Mammary epithelial cell (primary cell): ENCODE measurements at regions not wholly inside any gene's neighbourhood (a gene's known extent, or its start where the extent isn't known, plus 50 kb on each side); places are given as distances from the start of the nearest gene placed in this dataset.

Experiments
- EZH2 ChIP-seq: IDR thresholded peaks from 2 replicates; pipeline ENCODE4 v1.6.1; 2012; ENCODE audit warnings: low read length, inconsistent platforms, borderline replicate concordance
- TF ChIP-seq, protein P1 (sequence below), 2 donors: IDR thresholded peaks in 1 of 2; conservative IDR thresholded peaks in 1 of 2; 2 replicates each; pipeline ENCODE4 v1.5.1; 2011 to 2012; ENCODE audit warnings: inconsistent platforms in 2 of 2, low read length in 2 of 2, mild to moderate bottlenecking in 2 of 2, control low read depth in 1 of 2, low read depth in 1 of 2; ENCODE audit not compliant: insufficient read depth in 1 of 2; ENCODE audit errors: extremely low read depth in 1 of 2

DNA sequence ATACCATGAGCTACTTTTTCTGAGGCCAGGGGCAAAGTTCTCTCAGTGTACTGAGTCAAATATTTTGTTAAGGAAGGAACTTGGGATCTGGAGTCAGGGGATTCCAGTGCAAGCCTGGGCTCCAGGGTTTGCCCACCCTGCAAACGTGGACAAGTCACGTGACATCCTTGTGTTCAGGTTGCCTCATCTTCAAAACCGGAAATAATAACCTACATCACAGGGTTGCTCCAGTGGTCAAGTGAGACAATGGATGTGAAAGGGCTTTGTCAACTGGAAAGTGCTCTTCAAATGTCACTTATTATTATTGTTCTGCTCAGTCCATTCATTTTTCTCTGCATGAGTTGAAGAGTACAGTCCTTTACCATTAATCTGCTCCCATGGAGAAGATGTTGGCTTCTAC lies 414.9 kb downstream of the COG6 start:
- TF ChIP-seq, protein P1, sequence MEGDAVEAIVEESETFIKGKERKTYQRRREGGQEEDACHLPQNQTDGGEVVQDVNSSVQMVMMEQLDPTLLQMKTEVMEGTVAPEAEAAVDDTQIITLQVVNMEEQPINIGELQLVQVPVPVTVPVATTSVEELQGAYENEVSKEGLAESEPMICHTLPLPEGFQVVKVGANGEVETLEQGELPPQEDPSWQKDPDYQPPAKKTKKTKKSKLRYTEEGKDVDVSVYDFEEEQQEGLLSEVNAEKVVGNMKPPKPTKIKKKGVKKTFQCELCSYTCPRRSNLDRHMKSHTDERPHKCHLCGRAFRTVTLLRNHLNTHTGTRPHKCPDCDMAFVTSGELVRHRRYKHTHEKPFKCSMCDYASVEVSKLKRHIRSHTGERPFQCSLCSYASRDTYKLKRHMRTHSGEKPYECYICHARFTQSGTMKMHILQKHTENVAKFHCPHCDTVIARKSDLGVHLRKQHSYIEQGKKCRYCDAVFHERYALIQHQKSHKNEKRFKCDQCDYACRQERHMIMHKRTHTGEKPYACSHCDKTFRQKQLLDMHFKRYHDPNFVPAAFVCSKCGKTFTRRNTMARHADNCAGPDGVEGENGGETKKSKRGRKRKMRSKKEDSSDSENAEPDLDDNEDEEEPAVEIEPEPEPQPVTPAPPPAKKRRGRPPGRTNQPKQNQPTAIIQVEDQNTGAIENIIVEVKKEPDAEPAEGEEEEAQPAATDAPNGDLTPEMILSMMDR (conservative IDR thresholded peaks at IDR 0.05 in 1 of 2, IDR thresholded peaks at IDR 0.05 in 1 of 2; ENCODE audit: extremely low read depth in 1 of 2, insufficient read depth in 1 of 2, low read depth in 1 of 2, low read length in 2 of 2): no peak
- no peak for TF ChIP-seq EZH2
